Stimulated activated CD8-positive, alpha-beta memory T cell treated with anti-CD3 and anti-CD28 coated beads, Interleukin-4, amount 100 ng/mL, for 1 hour (primary cell): ENCODE measurements at regions not wholly inside any gene's neighbourhood (a gene's known extent, or its start where the extent isn't known, plus 50 kb on each side); places are given as distances from the start of the nearest gene placed in this dataset.

Experiments
- DNase-seq, 2 donors: peaks; one replicate each; pipeline ENCODE4 v3.0.0-alpha.2; 2020; ENCODE audit warnings: low read depth in 2 of 2, low spot score in 1 of 2

DNA sequence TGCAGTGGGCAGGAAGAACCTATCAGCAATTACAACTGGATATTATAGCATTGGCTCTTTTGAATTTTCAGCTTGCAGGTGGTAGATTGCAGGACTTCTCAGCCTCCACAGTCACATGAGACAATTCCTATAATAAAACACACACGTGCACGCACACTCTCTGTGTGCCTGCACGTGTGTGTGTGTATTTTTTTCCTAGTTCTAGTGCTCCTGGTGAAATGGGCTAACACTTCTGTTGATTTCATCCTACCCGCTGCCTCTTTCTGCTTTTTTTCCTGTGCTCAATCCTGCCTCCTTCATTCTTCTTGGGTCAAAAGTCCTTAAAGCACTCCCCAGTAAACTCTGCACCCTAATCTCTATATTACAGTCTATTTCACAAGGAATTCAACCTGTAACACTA, 320.1 kb downstream of the OSTF1 start:
- no peak for DNase-seq

DNA sequence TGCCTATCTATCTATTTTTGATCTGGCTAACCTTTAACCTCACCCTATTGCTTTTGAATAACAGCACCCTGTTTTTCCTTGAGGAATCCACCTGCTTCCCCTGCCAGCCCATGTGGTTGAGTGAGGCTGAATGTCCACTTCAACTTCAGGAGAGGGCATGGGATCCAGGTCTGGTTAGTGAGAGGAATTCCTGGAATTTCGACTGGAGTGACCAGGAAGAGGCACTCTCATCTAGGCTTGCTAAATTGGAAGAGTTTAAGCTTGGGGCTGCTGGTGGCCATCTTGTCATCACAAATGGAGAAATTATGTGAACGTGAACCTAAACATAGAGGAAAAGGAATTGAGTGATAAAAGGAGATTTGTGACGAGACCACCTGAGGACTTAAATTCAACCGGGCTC, 322.1 kb downstream of the OSTF1 start:
- no peak for DNase-seq

DNA sequence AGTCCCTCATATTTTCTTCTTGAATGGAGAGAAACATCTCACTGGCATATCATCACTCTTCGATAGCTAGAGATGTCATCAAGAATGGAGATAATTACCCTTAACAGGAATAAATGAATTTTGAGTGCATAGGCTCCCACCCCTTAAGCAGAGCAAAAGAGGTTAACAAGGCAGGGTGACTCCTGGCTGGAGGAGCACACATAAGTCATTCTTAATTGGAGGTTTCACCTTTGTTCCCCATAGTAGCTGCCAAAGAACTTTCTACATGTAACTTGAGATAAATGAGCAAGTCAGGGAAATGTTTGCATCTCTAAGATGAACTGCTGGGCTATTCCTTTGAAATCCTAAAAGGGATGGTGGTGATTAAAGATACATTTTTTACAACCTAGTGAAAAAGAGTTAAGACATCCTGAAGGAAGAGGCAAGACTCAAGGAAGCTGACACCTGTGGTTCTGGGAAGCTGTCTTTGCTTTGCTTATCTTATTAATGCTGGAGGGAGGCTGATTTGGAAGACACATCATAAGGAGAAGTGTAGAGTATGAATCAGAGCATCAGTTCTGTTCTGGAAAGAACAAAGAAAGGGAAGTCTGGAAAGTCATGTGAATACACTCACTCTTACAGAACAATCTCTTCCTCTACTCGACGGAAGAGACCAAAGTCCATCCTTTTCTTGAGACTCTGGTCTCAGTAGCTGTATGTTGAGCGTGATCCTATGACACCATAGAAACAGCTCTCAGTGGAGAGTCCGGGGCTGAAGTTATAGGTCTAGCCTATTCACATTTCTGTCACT, 326.3 kb downstream of the OSTF1 start:
- DNase-seq, result no peak

DNA sequence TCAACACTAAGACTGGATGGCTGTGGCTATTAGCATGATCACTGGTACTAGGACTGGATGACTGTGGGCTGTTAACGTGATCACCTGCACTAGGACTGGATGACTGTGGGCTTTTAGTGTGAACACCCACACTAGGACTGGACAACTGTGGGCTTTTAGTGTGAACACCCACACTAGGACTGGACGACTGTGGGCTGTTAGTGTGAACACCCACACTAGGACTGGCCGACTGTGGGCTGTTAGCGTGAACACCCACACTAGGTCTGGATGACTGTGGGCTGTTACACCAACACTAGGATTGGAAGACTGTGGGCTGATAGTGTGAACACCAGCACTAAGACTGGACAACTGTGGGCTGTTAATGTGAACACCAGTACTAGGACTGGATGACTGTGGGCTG, 329.2 kb downstream of the OSTF1 start:
- no peak for DNase-seq

DNA sequence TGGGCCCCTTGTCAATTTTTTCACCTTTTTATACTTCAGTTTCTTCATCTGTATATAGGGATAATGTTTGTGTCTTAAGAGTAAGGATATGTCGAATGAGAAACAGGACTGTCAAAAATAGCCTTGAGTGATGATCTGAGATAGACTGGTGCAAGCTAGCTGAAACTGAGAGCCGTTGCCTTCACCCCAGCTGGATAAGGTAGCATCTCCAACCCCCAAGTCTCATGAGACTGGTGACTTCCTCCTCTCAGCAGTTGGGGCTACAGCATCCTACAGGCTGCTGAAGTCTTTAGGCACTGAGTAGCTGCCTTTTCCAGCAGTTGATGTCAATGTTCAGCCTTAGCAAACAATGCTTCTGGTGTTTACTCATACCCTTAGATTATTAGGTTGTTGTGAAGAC, 330.2 kb downstream of the OSTF1 start:
- DNase-seq, result no peak

DNA sequence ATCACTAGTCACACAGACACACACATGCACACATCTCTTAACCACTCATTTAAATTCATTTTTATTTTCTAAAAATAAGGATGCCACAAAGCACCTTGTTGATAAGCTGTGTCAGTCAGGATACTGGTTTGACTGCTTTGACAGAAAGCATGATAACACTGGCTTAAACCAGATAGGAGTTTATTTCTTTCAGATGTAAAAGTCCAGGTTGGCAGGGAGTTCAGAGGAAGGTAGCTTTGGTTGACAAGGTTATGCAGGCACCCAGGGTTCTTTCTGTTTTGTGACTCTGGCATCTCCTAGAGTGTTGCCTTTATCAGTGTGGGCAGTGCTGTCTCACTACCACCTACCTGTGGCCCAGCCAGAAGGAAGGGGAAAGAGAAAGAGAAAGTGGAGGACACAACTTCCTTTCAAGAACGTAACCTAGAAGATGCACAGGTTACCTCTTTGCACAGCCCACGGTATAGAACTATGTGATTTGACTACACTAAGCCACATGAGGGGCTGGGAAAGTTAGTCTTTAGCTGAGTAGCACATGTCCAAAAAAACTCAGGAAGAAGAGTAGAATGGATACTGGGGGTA, 334.7 kb downstream of the OSTF1 start:
- no peak for DNase-seq

DNA sequence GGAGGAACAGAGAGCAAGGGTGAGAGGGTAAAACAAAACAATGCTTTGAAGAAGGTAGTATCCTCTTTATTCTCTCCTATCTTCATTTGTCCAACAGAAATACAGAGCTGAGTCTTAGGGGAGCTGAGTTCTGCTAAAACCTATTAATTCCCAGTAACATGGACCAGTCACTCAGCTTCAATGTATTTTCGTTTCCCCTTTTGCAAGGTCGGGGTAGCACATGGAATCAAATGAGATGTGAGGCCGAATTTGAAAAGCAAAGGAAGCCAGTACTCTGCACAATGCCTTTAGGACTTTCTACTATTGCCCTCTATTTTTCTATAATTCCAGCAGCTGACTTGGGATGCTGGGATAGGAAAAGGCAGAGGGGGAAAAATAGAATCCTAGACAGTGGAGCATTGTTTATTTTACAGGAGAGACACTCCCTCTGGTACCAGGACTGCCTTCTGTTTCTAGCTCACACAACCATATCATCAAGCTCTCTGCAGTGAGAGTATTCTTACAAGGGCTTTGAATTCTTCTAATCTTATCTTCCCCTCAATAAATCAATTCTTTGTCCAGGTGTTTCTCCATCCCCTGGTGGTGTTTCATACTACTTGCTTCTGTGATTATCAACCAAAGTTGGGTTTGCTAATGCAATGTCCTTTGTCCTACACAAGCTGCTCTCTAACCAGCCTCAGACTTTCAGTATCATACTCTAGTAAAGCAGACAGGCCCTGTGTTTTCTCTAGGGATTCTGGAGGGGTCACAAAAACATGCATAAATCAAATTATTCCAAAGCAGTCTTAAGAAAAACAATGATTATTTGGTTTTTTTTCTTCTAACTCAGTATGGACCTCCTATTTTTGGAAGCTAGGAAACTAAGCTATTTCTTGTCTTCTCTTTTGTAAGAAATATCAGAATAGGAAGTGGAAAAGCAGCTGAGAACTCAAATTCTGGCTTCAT, 341.5 kb downstream of the OSTF1 start:
- no peak for DNase-seq

DNA sequence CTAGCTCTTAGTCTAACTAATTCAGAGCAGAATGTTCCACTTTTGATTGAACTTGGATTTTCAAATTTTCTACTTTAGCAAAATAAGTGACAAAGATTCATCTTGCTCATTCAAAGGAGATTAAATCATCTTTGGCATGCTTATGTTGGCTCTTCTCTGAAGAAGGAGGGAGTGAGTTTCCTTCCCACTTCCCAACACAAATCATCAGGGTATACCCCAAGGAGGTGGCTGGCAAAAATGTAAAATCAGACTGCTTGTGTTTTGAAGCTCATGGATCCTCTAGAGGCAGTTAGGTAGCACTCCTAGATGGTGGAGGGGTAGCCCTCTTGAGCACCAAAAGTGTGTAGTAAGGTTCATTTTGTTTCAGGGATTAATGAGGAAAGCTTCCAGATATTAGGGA, 343.1 kb downstream of the OSTF1 start:
- DNase-seq, result no peak

DNA sequence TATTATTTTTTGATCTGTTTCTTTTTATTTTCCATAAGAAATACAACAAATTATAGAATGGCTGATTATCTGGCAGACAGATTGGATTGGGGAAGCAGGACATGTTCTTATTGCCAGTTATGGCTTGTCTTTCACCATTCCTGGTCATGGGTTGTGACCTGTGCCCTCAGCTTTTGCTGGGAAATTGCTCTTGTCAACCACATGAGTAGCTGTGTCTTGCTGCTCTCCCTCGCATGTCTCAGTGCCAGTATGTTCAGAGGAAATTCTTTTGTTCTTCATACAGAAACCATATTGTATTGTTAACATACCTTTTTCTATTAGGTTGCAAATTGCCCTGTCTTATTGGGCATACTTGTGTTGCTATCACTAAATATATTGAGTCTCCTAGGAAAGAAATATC, 344.1 kb downstream of the OSTF1 start:
- DNase-seq, result no peak

DNA sequence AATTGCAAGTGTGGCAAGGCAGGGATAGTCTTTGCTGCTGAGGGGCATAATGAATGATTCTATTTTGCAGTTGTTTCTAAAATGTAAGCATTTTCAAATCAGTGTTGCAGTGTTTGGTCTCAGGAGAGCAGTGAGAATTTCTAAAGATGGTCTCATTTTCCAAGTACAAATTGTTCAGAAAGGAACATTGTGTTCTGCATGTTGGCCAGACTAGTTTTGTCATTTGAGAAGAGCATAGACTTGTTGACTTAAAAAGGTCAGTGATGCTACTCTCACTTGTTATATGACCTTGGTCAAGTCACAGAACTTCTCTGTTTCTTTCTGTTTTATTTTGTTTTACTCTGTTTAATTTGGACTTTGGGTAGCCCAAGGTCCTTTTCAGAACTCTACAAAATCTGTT, 344.6 kb downstream of the OSTF1 start:
- no peak for DNase-seq

DNA sequence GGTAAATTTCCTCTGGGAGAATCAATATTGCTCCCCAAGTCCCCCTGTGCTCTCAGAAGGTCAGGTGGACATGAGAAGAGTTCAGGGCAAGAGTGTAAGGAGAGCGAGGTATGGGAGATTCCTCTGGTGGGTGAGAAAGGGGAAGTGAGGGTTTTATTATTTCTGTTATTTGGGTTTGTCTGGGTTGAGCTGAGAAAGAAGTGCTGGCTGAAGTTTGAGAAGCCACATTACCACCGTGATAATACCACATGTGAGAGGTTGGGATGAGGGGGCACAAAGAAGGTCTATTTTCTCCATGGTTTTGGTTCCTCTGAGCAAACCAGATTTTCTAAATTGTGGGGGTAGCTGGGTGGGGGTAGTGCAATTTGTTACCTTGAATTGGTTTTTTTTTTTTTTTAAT, 350.4 kb downstream of the OSTF1 start:
- no peak for DNase-seq

DNA sequence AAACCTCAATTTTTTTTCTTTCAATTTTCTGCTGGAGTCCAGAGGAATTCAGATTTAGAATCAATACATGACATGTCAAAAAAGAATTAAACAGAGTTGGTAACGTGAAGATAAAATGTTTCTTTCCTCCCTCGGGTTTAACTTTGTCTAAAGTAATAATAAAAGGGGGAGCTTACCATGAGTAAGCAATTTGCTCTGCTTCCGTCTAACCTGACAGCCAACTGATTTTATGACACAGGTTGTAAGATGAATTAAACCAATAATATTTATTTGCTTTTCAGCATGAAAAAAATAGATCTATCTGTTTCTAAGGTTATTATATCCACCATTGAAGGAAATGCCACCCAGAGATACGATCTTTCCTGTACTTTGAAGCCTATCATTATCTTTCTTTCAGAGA, 352.6 kb downstream of the OSTF1 start:
- DNase-seq, result no peak

DNA sequence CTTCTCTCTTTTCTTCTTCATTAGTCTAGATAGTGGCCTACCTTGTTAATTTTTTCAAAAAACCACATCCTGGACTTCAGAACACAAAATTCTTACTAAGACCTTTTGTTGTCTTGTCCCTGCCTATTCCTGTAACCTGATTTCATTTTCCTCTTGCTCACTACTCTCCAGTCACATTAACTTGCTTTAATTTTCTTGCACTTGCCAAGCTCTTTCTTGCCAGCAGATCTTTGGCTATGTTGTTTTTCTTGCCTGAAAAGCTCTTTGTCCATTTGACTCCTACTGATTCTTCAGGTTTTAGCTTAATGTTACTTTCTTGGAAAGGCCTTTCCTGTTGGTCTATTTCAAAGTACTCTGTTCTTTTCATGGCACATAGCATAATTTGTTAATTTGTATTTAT, 356.8 kb downstream of the OSTF1 start:
- DNase-seq, result no peak

DNA sequence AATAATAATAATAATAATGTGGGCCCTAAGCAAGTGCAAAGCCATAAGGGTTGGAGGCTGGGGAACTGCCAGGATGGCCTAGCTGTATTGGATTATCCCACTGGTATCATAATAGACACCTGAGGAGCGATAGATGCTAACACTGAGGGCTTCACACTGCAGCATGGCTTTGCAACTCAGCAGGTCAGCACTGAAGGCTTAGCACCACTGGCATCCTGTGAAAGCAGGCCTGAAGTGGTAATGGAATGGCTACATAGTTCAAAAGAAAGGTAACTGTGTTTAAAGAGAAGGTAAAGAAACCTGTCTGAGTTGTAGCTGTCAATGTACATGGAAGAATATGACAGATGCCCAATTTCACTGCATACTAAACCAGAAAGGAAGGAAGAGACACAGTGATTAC, 359.0 kb downstream of the OSTF1 start:
- DNase-seq, result no peak

DNA sequence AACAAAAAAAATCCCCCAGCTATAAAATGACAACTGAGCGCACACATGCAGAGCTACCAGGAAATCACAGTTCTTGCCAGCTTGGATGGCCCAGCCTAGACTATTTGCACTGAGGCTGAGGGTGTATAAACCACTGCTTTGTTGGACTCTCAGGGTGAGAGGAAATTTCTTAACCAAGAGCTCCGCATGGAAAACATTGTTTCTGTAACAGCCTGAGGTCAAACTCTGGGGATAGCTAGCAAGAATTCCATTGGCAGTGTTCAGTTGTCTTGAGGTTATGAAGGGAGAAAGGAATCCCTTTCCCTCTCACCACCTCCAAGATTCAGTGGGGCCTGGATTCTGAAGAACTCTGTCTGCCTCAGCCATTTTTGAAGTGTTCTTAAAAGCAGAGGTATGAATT, 360.0 kb downstream of the OSTF1 start:
- no peak for DNase-seq

DNA sequence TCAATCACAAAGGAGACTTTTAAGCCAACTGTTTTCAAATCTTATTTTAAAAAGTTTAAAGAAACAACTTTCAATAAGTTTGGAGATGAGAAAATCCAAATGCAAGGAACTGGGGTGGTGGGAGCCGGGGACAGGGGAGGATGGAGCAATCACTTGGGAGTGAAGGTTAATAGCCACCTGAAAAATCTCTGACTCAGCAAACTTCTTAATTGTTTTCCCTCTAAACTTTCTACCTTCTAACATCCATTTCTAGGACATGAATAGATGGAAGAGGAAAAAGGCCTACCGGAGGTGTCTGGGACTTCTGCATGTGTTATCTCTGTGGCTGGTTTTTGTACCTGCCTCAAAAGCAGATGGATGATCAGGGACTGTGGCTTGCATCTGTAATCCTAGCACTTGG, 360.6 kb downstream of the OSTF1 start:
- no peak for DNase-seq

DNA sequence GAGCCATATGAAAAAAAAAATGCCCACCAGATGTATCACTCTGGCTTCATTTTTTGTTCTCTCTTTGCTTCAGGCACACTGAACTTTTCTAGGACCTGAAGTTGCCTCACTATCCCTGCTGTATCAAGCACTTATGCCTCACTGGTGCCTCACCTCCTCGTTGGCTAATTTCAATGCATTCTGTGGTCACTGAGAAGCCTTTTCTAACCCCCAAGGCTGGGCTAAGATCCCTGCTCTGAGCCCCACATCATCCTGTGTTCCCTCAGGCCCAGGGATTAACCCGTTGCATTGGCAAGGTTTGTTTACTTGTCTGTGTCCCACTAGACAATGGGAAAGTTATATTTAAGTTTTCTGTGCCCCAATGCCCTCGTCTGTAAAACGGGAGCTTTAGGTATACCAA, 362.7 kb downstream of the OSTF1 start:
- no peak for DNase-seq

DNA sequence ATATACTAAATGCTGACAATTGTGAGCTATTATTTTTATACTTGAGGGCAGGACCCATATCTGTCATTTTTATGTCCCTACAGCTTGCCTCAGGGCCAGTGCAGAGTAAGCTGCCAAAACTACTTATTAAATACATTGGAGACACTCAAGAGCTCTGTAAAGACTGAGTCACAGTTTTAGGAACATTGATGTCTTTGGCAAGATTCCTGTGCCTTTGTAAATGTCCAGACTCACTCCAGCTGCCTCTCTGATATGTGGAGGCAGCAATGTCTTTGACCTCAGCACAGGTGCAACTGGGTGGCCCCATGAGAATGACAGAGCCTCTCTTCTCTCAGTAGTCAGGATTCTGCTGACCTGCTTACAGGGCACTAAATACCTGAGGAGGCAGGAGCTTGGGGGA, 363.2 kb downstream of the OSTF1 start:
- no peak for DNase-seq

DNA sequence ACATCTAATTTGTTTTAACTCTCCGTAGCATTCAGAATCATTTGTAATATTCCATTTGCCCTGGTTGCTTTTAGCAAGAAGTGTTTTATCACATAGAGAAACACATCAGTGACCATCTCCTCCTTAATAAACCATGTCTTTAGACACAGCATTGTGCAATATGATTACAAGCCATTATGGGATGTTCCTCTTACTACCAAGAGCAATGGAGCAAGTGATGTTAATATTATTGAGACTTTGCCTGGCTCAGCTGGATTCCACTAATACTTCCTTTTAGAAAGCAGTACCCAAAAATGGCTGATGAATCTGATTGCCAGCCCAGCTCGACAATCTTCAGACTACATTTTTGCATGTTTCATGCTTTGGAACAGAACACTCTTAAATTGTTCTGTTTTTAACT, 364.2 kb downstream of the OSTF1 start:
- no peak for DNase-seq

DNA sequence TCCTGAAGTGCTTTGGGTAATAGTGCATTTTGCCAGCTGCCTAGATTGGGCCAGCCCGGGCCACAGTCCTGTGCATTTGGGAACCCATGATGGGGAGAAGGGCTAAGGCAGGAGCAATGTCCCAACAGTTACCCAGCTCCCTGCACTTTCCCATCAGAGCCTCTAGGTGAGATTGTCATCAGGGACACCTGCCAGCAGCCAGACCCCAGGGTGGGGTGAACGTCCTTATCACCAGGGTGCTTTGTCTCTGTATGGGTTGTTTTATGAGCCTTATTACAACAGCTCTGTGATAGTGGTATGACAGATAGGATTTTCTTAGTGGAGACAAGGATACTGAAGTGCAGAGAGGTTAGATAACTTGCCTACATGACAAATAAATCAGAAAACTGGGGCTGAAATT, 365.7 kb downstream of the OSTF1 start:
- DNase-seq, result no peak

DNA sequence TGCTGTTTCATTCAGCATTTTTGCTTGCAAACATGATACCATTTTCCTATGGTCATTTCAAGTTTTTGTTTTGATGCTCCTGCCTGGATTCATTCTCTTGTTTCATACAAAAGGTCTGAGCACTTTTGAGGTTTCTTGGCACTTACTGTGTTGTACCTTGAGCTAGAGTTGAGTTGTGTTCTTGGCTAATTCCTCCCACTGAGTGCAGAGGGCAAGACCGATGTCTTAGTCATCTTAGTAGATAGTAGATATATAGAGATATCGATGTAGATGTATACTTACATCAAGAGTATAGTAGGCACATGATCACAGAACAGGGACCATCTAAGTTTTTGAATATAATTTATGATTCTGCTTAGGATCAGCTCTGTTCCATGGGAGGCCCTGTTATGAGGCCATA, 366.6 kb downstream of the OSTF1 start:
- DNase-seq, result no peak

DNA sequence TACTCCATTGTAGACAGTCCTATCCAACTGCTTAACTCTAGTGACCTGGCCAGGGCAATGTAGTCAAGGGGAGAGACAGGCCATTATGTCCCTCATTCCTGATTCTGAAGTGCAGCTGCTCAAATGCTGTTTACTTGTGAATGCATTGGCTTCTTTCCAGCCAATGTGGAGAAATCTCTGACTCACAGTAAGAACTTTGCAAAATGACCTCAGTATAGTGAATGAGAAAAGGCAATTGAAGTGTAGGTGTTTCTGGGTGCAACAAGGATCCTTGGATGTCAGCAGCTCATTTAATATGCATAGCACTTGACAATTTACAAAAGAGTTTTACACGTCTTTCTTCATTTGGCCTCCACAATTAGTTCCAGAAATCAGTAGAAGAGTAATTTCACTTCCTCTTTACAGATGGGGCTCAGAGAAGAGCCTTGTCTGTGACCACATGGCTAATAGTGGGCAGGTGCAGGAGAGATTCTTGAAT, 367.2 kb downstream of the OSTF1 start:
- DNase-seq, result no peak
